Astrocyte (in vitro differentiated cells and primary cell): ENCODE measurements at regions not wholly inside any gene's neighbourhood (a gene's known extent, or its start where the extent isn't known, plus 50 kb on each side); places are given as distances from the start of the nearest gene placed in this dataset.

Experiments
- DNase-seq: peaks from one replicate; pipeline ENCODE4 v3.0.0-alpha.2; 2010; ENCODE audit warnings: low read depth
- FAIRE-seq: peaks from 2 replicates; lab custom pipeline; 2011; peaks lifted over from hg19 to GRCh38; lab: Jason Lieb, UNC
- H2AFZ ChIP-seq: 2 replicates; pipeline ENCODE4 v1.6.0; 2012; ENCODE audit warnings: low read depth, low read length, inconsistent platforms
- H3K27ac ChIP-seq: 2 replicates; pipeline ENCODE4 v1.5.1; 2011; ENCODE audit warnings: low read depth, low read length, inconsistent platforms
- H3K27me3 ChIP-seq: 2 replicates; pipeline ENCODE4 v1.6.0; 2011; ENCODE audit warnings: low read length, inconsistent platforms; ENCODE audit not compliant: insufficient read depth
- H3K36me3 ChIP-seq: 2 replicates; pipeline ENCODE4 v1.5.1; 2011; ENCODE audit warnings: low read length, inconsistent platforms; ENCODE audit not compliant: insufficient read depth
- H3K4me1 ChIP-seq: 2 replicates; pipeline ENCODE4 v1.5.1; 2011; ENCODE audit warnings: low read length, inconsistent platforms; ENCODE audit not compliant: insufficient read depth
- H3K4me2 ChIP-seq: 2 replicates; pipeline ENCODE4 v1.6.0; 2012; ENCODE audit warnings: low read length, inconsistent platforms
- H3K4me3 ChIP-seq: 2 replicates; pipeline ENCODE4 v1.5.1; 2011; ENCODE audit warnings: low read depth, mild to moderate bottlenecking, low read length, inconsistent platforms; ENCODE audit not compliant: insufficient read depth
- H3K79me2 ChIP-seq: 2 replicates; pipeline ENCODE4 v1.6.0; 2012; ENCODE audit warnings: mild to moderate bottlenecking, low read length, inconsistent platforms; ENCODE audit not compliant: insufficient read depth
- H3K9ac ChIP-seq: 2 replicates; pipeline ENCODE4 v1.6.0; 2012; ENCODE audit warnings: mild to moderate bottlenecking, low read length, inconsistent platforms
- H3K9me3 ChIP-seq: 2 replicates; pipeline ENCODE4 v1.5.1; 2012; ENCODE audit warnings: low read depth, mild to moderate bottlenecking, low read length, inconsistent platforms; ENCODE audit not compliant: insufficient read depth
- H4K20me1 ChIP-seq: 2 replicates; pipeline ENCODE4 v1.6.0; 2012; ENCODE audit warnings: low read length, inconsistent platforms; ENCODE audit not compliant: insufficient read depth
- H3K27ac Mint-ChIP-seq: one replicate; pipeline ENCODE4 v1.8.0; 2021; ENCODE audit warnings: mild to moderate bottlenecking, mixed read lengths; ENCODE audit not compliant: unreplicated experiment
- H3K27me3 Mint-ChIP-seq: one replicate; pipeline ENCODE4 v1.8.0; 2021; ENCODE audit warnings: low read depth, mixed read lengths; ENCODE audit not compliant: unreplicated experiment
- H3K36me3 Mint-ChIP-seq: one replicate; pipeline ENCODE4 v1.8.0; 2021; ENCODE audit warnings: low read depth, mixed read lengths; ENCODE audit not compliant: unreplicated experiment
- H3K4me1 Mint-ChIP-seq: one replicate; pipeline ENCODE4 v1.8.0; 2021; ENCODE audit warnings: low read depth, mixed read lengths; ENCODE audit not compliant: unreplicated experiment
- H3K4me3 Mint-ChIP-seq: one replicate; pipeline ENCODE4 v1.8.0; 2021; ENCODE audit warnings: mild to moderate bottlenecking, moderate library complexity, mixed read lengths; ENCODE audit not compliant: unreplicated experiment
- H3K9me3 Mint-ChIP-seq: one replicate; pipeline ENCODE4 v1.8.0; 2021; ENCODE audit warnings: mild to moderate bottlenecking, mixed read lengths; ENCODE audit not compliant: unreplicated experiment
- CTCF ChIP-seq: IDR thresholded peaks from 2 replicates; pipeline ENCODE4 v1.5.1; 2011; ENCODE audit warnings: low read depth, mild to moderate bottlenecking, inconsistent platforms, low read length, moderate library complexity; ENCODE audit not compliant: insufficient read depth
- EZH2 ChIP-seq: IDR thresholded peaks from 2 replicates; pipeline ENCODE4 v1.6.1; 2012; ENCODE audit warnings: mild to moderate bottlenecking, low read length, inconsistent platforms; ENCODE audit not compliant: insufficient read depth

- DNase-seq, result no peak
- no peaks in the 10 kb centered on the region for H3K9me3 ChIP-seq
- no peak overlapping the region for H3K4me3 Mint-ChIP-seq
- no peaks in the 10 kb centered on the region for H3K79me2 ChIP-seq
- no peak for TF ChIP-seq CTCF
- TF ChIP-seq EZH2, result no peak
- H3K36me3 ChIP-seq, result no peaks in the 10 kb centered on the region
- no peaks in the 10 kb centered on the region for H3K9me3 Mint-ChIP-seq
- H3K4me2 ChIP-seq, result peak overlapping the region; percentile 63
- no peaks in the 10 kb centered on the region for H3K4me1 Mint-ChIP-seq
- H3K27me3 Mint-ChIP-seq, result peaks cover 4% of the 10 kb centered on the region
- no peaks in the 10 kb centered on the region for H3K27me3 ChIP-seq
- H3K27ac ChIP-seq, result no peak overlapping the region
- H3K4me3 ChIP-seq, result no peak overlapping the region
- peak; percentile 73 for FAIRE-seq
- no peak overlapping the region for H2AFZ ChIP-seq
- H3K36me3 Mint-ChIP-seq, result no peaks in the 10 kb centered on the region
- no peaks in the 10 kb centered on the region for H3K4me1 ChIP-seq
- H4K20me1 ChIP-seq, result no peaks in the 10 kb centered on the region
- H3K9ac ChIP-seq, result no peak overlapping the region
- no peak overlapping the region for H3K27ac Mint-ChIP-seq
Observed at GRCh38 chr6:6943421-6943820, 164.3 kb upstream of the RREB1 start.

- no peaks in the 10 kb centered on the region for H3K79me2 ChIP-seq
- H3K4me2 ChIP-seq, result no peak overlapping the region
- H4K20me1 ChIP-seq, result no peaks in the 10 kb centered on the region
- no peak overlapping the region for H3K27ac Mint-ChIP-seq
- H3K4me3 ChIP-seq, result no peak overlapping the region
- peaks cover 3% of the 10 kb centered on the region for H3K9me3 ChIP-seq
- DNase-seq, result no peak
- FAIRE-seq, result no peak
- no peak overlapping the region for H3K27ac ChIP-seq
- no peaks in the 10 kb centered on the region for H3K27me3 ChIP-seq
- peaks cover 1% of the 10 kb centered on the region for H3K27me3 Mint-ChIP-seq
- no peaks in the 10 kb centered on the region for H3K4me1 ChIP-seq
- H3K9me3 Mint-ChIP-seq, result peaks cover 7% of the 10 kb centered on the region
- no peaks in the 10 kb centered on the region for H3K4me1 Mint-ChIP-seq
- H2AFZ ChIP-seq, result no peak overlapping the region
- no peaks in the 10 kb centered on the region for H3K36me3 ChIP-seq
- no peak overlapping the region for H3K9ac ChIP-seq
- no peak overlapping the region for H3K4me3 Mint-ChIP-seq
- H3K36me3 Mint-ChIP-seq, result no peaks in the 10 kb centered on the region
- TF ChIP-seq CTCF (no peak), EZH2 (no peak)
Observed at GRCh38 chr6:6946206-6947155, 161.3 kb upstream of the RREB1 start.
